ENCODE measurements at regions not wholly inside any gene's neighbourhood (a gene's known extent, or its start where the extent isn't known, plus 50 kb on each side); places are given as distances from the start of the nearest gene placed in this dataset.

- no peaks in the 10 kb centered on the region for H3K27me3 ChIP-seq (ENCODE audit: low read depth)
- TF ChIP-seq CTCF (IDR thresholded peaks at IDR 0.05), result no peak
- no peaks in the 10 kb centered on the region for H3K9me3 ChIP-seq
- ATAC-seq (no peak), DNase-seq (no peak)
- H3K27ac ChIP-seq, result no peak overlapping the region
- H3K36me3 ChIP-seq, result no peaks in the 10 kb centered on the region
- H3K4me1 ChIP-seq, result no peaks in the 10 kb centered on the region
- H3K4me3 ChIP-seq, result no peak overlapping the region
- intact Hi-C loops (cut with DNase I), result no loop called here
Observed at GRCh38 chr11:15858881-15859280, 497.5 kb downstream of the SOX6 start.

GRCh38 chr11:15859411-15859810, 496.9 kb downstream of the SOX6 start:
- H3K36me3 ChIP-seq, result no peaks in the 10 kb centered on the region
- intact Hi-C loops (cut with DNase I), result no loop called here
- H3K27me3 ChIP-seq (ENCODE audit: low read depth), result no peaks in the 10 kb centered on the region
- no peak for TF ChIP-seq CTCF (IDR thresholded peaks at IDR 0.05)
- no peak for ATAC-seq
- no peak overlapping the region for H3K27ac ChIP-seq
- H3K9me3 ChIP-seq, result no peaks in the 10 kb centered on the region
- DNase-seq, result no peak
- H3K4me1 ChIP-seq, result no peaks in the 10 kb centered on the region
- no peak overlapping the region for H3K4me3 ChIP-seq

- DNase-seq (no peak), ATAC-seq (no peak)
- no peak for TF ChIP-seq CTCF (IDR thresholded peaks at IDR 0.05)
- no peak overlapping the region for H3K4me3 ChIP-seq
- no peaks in the 10 kb centered on the region for H3K36me3 ChIP-seq
- H3K4me1 ChIP-seq, result no peaks in the 10 kb centered on the region
- intact Hi-C loops (cut with DNase I), result no loop called here
- no peaks in the 10 kb centered on the region for H3K27me3 ChIP-seq (ENCODE audit: low read depth)
- H3K27ac ChIP-seq, result no peak overlapping the region
- no peaks in the 10 kb centered on the region for H3K9me3 ChIP-seq
Observed at GRCh38 chr11:15861256-15861655, 495.1 kb downstream of the SOX6 start.

GRCh38 chr11:15863411-15863810, 492.9 kb downstream of the SOX6 start:
- no peak for TF ChIP-seq CTCF (IDR thresholded peaks at IDR 0.05)
- intact Hi-C loops (cut with DNase I), result no loop called here
- Histone ChIP-seq H3K36me3 (no peaks in the 10 kb centered on the region), H3K27ac (no peak overlapping the region), H3K27me3 (ENCODE audit: low read depth) (no peaks in the 10 kb centered on the region), H3K9me3 (no peaks in the 10 kb centered on the region), H3K4me1 (no peaks in the 10 kb centered on the region), H3K4me3 (no peak overlapping the region)
- DNase-seq (no peak), ATAC-seq (no peak)

- no peaks in the 10 kb centered on the region for H3K9me3 ChIP-seq
Observed at GRCh38 chr11:15864026-15864805, 492.1 kb downstream of the SOX6 start.

More at GRCh38 chr11:15864026-15864805, 492.1 kb downstream of the SOX6 start:
- no peak for TF ChIP-seq CTCF (IDR thresholded peaks at IDR 0.05)
- no peaks in the 10 kb centered on the region for H3K4me1 ChIP-seq
- DNase-seq (no peak), ATAC-seq (no peak)
- H3K27ac ChIP-seq, result no peak overlapping the region
- H3K27me3 ChIP-seq (ENCODE audit: low read depth), result no peaks in the 10 kb centered on the region
- no peak overlapping the region for H3K4me3 ChIP-seq
- intact Hi-C loops (cut with DNase I), result no loop called here
- H3K36me3 ChIP-seq, result no peaks in the 10 kb centered on the region

Data from lower lobe of right lung (tissue), 2 donors.